SK-N-MC (cell line): ENCODE measurements at regions not wholly inside any gene's neighbourhood (a gene's known extent, or its start where the extent isn't known, plus 50 kb on each side); places are given as distances from the start of the nearest gene placed in this dataset.

Experiments
- EZH2 ChIP-seq: fragments of 200-600 bp; sonication (generic); IDR thresholded peaks from one replicate; pipeline ENCODE4 v1.6.1; 2017; ENCODE audit warnings: antibody characterized with exemption
- FOXP2 ChIP-seq: optimal IDR thresholded peaks from 2 replicates; pipeline ENCODE3; 2011; ENCODE audit warnings: mild to moderate bottlenecking, moderate library complexity; ENCODE audit not compliant: insufficient read depth; ENCODE audit errors: extremely low read length, control extremely low read depth
- POLR2AphosphoS5 ChIP-seq: IDR thresholded peaks from 2 replicates; pipeline ENCODE4 v1.6.1; 2012; ENCODE audit warnings: mild to moderate bottlenecking, low read depth, low read length, borderline replicate concordance

GRCh38 chr2:75998451-75998850 lies 287.7 kb upstream of the GCFC2 start:
- TF ChIP-seq EZH2 (no peak), POLR2AphosphoS5 (no peak), FOXP2 (no peak)
